Psoas muscle (tissue), 7 donors: ENCODE measurements at regions not wholly inside any gene's neighbourhood (a gene's known extent, or its start where the extent isn't known, plus 50 kb on each side); places are given as distances from the start of the nearest gene placed in this dataset.

ENCODE experiments used
- ATAC-seq, 4 donors: fragments of 200-7000 bp; cut with Tn5 transposase; one replicate each; pipeline ENCODE4 v1.9.1; 2020; ENCODE audit warnings: moderate library complexity in 3 of 4, mild to moderate bottlenecking in 2 of 4
- DNase-seq, 2 donors: peaks; one replicate each; pipeline ENCODE4 v3.0.0-alpha.2; 2020
- H3K27ac ChIP-seq: fragments of 200-600 bp; one replicate; pipeline ENCODE4 v1.8.0; 2022
- H3K27me3 ChIP-seq, 3 donors: fragments of 200-600 bp in 1 of 3; one replicate each; pipeline versions ENCODE4 v1.6.1 to v1.8.0; 2013 to 2022; ENCODE audit warnings: low read length in 2 of 3, mild to moderate bottlenecking in 2 of 3, moderate library complexity in 1 of 3; ENCODE audit not compliant: insufficient read depth in 3 of 3
- H3K36me3 ChIP-seq, 2 donors: fragments of 200-600 bp in 1 of 2; one replicate each; pipeline versions ENCODE4 v1.6.1 to v1.8.0; 2013 to 2022; ENCODE audit warnings: low read depth in 1 of 2, mild to moderate bottlenecking in 1 of 2, moderate library complexity in 1 of 2; ENCODE audit not compliant: insufficient read depth in 1 of 2
- H3K4me1 ChIP-seq: fragments of 200-600 bp; one replicate; pipeline ENCODE4 v1.8.0; 2022
- H3K4me3 ChIP-seq: fragments of 200-600 bp; one replicate; pipeline ENCODE4 v1.8.0; 2022; ENCODE audit warnings: mild to moderate bottlenecking
- H3K9me3 ChIP-seq: fragments of 200-600 bp; one replicate; pipeline ENCODE4 v1.8.0; 2022
- WGBS, 3 donors: extraction: QIAGEN DNeasy Blood & Tissue Kit; methylation state at CpG; one replicate each; pipeline versions ENCODE4 v1.1.6 to v1.1.7; 2013; 5-methylcytosine and 5-hydroxymethylcytosine counted together
- intact Hi-C, 2 donors: fragments of 100-400 bp; cut with DNase I; formaldehyde crosslinking; loops; one replicate each; pipeline versions ENCODE4 v1.11.0 to v1.14.2; 2022
- TF ChIP-seq, protein P1 (sequence below): fragments of 200-600 bp; IDR thresholded peaks from one replicate; pipeline ENCODE4 v1.8.0; 2022; ENCODE audit warnings: antibody characterized with exemption
- donor health status: healthy with polysubstance abuse.
- donor health status: DM: no; HTN: no; CAD: no; lungs with moderate emphysema.
- donor health status: Bipolar disorder and iron deficiency.
- donor health status: healthy.
- donor health status: DM: yes; HTN: yes; CAD: no.
- donor health status: DM: no; HTN: no; CAD: no.
- donor health status: DM: yes; HTN: yes; CAD: no.

DNA sequence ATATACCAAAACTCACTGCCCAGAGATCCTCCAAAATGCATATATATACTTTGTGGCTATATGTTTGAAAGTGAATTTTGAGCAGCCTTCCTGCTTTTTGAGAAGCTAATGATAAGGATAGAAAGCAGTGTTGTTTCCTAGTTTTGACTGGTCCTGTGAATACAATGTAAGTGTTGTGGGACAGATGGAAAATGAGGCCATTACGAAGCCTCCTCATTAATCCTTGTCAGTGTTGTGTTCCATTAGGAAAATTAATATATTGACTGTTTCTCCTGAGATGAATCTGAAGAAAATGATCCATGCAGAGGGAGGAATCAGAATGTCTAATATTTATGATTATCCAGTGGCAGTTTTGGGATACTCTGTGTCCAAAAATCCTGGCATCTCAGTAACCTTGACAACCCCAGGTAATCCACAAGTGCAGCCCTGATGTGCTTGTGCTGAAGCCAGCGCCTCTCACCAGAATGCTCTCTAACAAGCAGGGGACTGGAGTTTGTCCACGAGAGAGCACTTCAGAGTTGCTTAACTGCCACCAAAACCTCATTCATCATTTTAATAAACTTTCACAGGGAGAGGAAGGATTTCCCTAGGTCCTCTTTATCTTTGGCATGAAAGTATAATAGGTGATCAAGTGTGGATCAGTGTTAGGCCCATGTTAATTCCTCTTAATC, 418.6 kb downstream of the CMPK2 start:
- TF ChIP-seq, protein P1, sequence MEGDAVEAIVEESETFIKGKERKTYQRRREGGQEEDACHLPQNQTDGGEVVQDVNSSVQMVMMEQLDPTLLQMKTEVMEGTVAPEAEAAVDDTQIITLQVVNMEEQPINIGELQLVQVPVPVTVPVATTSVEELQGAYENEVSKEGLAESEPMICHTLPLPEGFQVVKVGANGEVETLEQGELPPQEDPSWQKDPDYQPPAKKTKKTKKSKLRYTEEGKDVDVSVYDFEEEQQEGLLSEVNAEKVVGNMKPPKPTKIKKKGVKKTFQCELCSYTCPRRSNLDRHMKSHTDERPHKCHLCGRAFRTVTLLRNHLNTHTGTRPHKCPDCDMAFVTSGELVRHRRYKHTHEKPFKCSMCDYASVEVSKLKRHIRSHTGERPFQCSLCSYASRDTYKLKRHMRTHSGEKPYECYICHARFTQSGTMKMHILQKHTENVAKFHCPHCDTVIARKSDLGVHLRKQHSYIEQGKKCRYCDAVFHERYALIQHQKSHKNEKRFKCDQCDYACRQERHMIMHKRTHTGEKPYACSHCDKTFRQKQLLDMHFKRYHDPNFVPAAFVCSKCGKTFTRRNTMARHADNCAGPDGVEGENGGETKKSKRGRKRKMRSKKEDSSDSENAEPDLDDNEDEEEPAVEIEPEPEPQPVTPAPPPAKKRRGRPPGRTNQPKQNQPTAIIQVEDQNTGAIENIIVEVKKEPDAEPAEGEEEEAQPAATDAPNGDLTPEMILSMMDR = no peak
- no peaks in the 10 kb centered on the region for H3K36me3 ChIP-seq
- no peak overlapping the region for H3K4me3 ChIP-seq
- H3K4me1 ChIP-seq = no peaks in the 10 kb centered on the region
- H3K27ac ChIP-seq = no peak overlapping the region
- H3K9me3 ChIP-seq = no peaks in the 10 kb centered on the region
- intact Hi-C loops = no loop called here
- WGBS, 3 donors = 68 to 79% (median 71%) methylated on average over 3 of the region's 3 CpGs
- DNase-seq (no peak), ATAC-seq (no peak)
- no peaks in the 10 kb centered on the region for H3K27me3 ChIP-seq

DNA sequence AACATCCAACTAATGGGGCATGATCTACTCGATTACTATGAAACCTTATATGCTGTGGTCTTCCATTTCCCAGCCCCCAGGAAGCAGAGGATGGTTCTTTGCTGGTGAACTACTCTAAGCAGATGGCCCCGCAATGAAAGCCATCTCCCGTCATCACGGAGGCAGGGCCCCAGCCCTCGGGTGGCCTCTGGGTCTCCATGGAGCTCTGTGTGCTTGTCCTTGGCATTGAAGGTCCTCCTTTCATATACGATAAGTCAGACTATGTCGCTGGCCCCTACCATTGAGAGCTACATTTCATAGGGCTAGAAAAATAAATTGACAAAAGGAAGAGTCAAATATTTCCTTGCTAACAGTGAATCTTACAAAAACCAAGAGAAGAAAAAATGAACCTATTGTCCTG, 416.8 kb downstream of the CMPK2 start:
- DNase-seq = no peak
- Histone ChIP-seq H3K27ac (no peak overlapping the region), H3K27me3 (no peaks in the 10 kb centered on the region), H3K9me3 (no peaks in the 10 kb centered on the region), H3K36me3 (no peaks in the 10 kb centered on the region), H3K4me3 (no peak overlapping the region), H3K4me1 (no peaks in the 10 kb centered on the region)
- TF ChIP-seq, protein P1 = no peak
- intact Hi-C loops = no loop called here
- no peak for ATAC-seq
- 72 to 77% (median 75%) methylated on average over 7 of the region's 7 CpGs for WGBS, 3 donors

DNA sequence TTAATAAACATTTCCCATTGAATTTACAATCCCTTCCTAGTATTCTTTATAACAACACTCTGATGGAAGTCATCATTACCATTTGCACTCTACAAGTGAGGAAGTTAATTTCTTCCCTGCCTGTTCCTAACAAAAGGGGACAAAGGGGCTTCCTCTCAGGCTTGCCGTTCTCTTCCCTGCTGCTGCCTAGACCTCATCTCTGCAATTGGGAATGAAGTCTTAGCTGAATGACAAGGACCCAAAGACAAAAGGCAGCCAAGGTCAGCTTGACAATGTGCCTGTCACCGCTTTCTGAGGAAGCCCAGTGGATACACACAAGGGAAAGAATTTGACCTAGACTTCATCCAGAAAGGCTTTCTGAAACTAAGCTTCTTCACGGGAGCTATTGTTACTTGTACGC, 416.4 kb downstream of the CMPK2 start:
- Histone ChIP-seq H3K36me3 (no peaks in the 10 kb centered on the region), H3K27ac (no peak overlapping the region), H3K27me3 (no peaks in the 10 kb centered on the region), H3K4me3 (no peak overlapping the region), H3K4me1 (no peaks in the 10 kb centered on the region), H3K9me3 (no peaks in the 10 kb centered on the region)
- WGBS, 3 donors = 48 to 68% (median 54%) methylated on average over 4 of the region's 4 CpGs
- ATAC-seq (no peak), DNase-seq (no peak)
- TF ChIP-seq, protein P1 = no peak
- intact Hi-C loops = no loop called here

DNA sequence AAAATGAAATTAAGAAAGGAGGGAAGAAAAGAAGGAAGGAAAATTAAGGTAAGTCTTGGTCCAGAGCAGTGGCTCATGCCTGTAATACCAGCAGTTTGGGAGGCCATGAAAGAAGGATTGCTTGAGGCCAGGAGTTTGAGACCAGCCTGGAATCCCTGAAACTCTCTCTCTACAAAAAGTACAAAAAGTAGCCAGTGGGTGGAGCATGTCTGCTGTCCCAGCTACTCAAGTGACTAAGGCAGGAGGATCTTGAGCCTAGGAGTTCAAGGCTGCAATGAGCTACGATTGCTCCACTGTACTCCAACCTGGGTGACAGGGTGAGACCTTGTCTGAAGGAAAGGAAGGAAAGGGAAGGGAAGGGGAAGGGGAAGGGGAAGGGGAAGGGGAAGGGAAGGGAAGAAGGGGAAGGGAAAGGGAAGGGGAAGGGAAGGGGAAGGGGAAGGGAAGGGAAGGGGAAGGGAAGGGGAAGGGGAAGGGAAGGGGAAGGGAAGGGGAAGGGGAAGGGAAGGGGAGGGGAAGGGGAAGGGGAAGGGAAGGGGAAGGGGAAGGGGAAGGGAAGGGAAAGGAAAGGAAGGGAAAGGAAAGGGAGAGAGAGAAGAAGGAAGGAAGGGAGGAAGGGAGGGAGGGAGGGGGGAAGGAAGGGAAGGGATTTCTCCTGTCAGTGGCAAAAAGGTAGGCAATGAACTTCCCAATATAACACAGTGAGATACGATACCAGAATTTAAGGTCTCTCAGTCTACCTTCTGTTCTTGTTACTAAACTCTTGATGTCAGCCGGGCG, 412.8 kb downstream of the CMPK2 start:
- intact Hi-C loops = no loop called here
- Histone ChIP-seq H3K27me3 (no peaks in the 10 kb centered on the region), H3K4me3 (no peak overlapping the region), H3K36me3 (no peaks in the 10 kb centered on the region), H3K4me1 (no peaks in the 10 kb centered on the region), H3K9me3 (no peaks in the 10 kb centered on the region), H3K27ac (no peak overlapping the region)
- DNase-seq = no peak
- 88 to 92% (median 90%) methylated on average over 4 of the region's 4 CpGs for WGBS, 3 donors
- no peak for ATAC-seq
- TF ChIP-seq, protein P1 = no peak
